Activated T-cell treated with anti-CD3 and anti-CD28 coated beads, Interleukin-2, amount 50 U/mL, for 72 hours (primary cell): ENCODE measurements at regions not wholly inside any gene's neighbourhood (a gene's known extent, or its start where the extent isn't known, plus 50 kb on each side); places are given as distances from the start of the nearest gene placed in this dataset.

Source experiments
- ATAC-seq, 2 donors: fragments of 150-1000 bp; cut with Tn5 transposase; replicated peaks in 1 of 2; 2 replicates each; pipeline ENCODE4 v1.10.0; 2021; ENCODE audit warnings: moderate library complexity in 2 of 2, mild to moderate bottlenecking in 1 of 2
- DNase-seq, 2 donors: peaks; one replicate each; pipeline ENCODE4 v3.0.0; 2021 to 2022; ENCODE audit warnings: mixed read lengths in 1 of 2
- H3K27ac Mint-ChIP-seq: one replicate; pipeline ENCODE4 v1.8.0; 2022; ENCODE audit warnings: mild to moderate bottlenecking, moderate library complexity, mixed read lengths
- H3K27me3 Mint-ChIP-seq: one replicate; pipeline ENCODE4 v1.8.0; 2022; ENCODE audit warnings: low read depth, mixed read lengths
- H3K36me3 Mint-ChIP-seq, 2 donors: one replicate each; pipeline ENCODE4 v1.8.0; 2022; ENCODE audit warnings: mixed read lengths in 2 of 2, mild to moderate bottlenecking in 1 of 2; ENCODE audit not compliant: insufficient read depth in 2 of 2
- H3K4me1 Mint-ChIP-seq: one replicate; pipeline ENCODE4 v1.8.0; 2022; ENCODE audit warnings: low read depth, mixed read lengths
- H3K4me3 Mint-ChIP-seq, 2 donors: one replicate each; pipeline ENCODE4 v1.8.0; 2022; ENCODE audit warnings: mild to moderate bottlenecking in 2 of 2, mixed read lengths in 2 of 2, moderate library complexity in 2 of 2
- H3K9me3 Mint-ChIP-seq, 2 donors: one replicate each; pipeline ENCODE4 v1.8.0; 2022; ENCODE audit warnings: mixed read lengths in 2 of 2

GRCh38 chr14:85752175-85752574 lies 222.2 kb downstream of the FLRT2 start:
- H3K27me3 Mint-ChIP-seq, result no peaks in the 10 kb centered on the region

GRCh38 chr14:85744573-85744972 lies 214.6 kb downstream of the FLRT2 start:
- DNase-seq, result no peak
- Mint-ChIP-seq H3K4me3 (no peak overlapping the region), H3K9me3 (peaks cover 2 to 6% of the 10 kb centered on the region in 2 donors), H3K4me1 (no peaks in the 10 kb centered on the region), H3K27me3 (peaks cover 5% of the 10 kb centered on the region), H3K36me3 (peaks cover 0 to 2% of the 10 kb centered on the region in 2 donors), H3K27ac (no peak overlapping the region)
- no peak for ATAC-seq

More at GRCh38 chr14:85752175-85752574, 222.2 kb downstream of the FLRT2 start:
- H3K36me3 Mint-ChIP-seq, result no peaks in the 10 kb centered on the region
- H3K27ac Mint-ChIP-seq, result no peak overlapping the region
- H3K4me1 Mint-ChIP-seq, result no peaks in the 10 kb centered on the region
- no peak for DNase-seq
- no peak overlapping the region for H3K4me3 Mint-ChIP-seq
- peaks cover 0 to 2% of the 10 kb centered on the region in 2 donors for H3K9me3 Mint-ChIP-seq
- no peak for ATAC-seq

- H3K27ac Mint-ChIP-seq, result no peak overlapping the region
- no peaks in the 10 kb centered on the region for H3K36me3 Mint-ChIP-seq
- peaks cover 1 to 3% of the 10 kb centered on the region in 2 donors for H3K9me3 Mint-ChIP-seq
- no peak overlapping the region for H3K4me3 Mint-ChIP-seq
- H3K4me1 Mint-ChIP-seq, result no peaks in the 10 kb centered on the region
- no peaks in the 10 kb centered on the region for H3K27me3 Mint-ChIP-seq
- ATAC-seq (no peak), DNase-seq (no peak)
Observed at GRCh38 chr14:85732031-85732430, 202.1 kb downstream of the FLRT2 start.

- H3K27me3 Mint-ChIP-seq, result no peaks in the 10 kb centered on the region
- H3K36me3 Mint-ChIP-seq, result no peaks in the 10 kb centered on the region
- H3K9me3 Mint-ChIP-seq, result peaks cover 1 to 3% of the 10 kb centered on the region in 2 donors
- ATAC-seq, result no peak
- no peak overlapping the region for H3K27ac Mint-ChIP-seq
- DNase-seq, result no peak
- H3K4me1 Mint-ChIP-seq, result no peaks in the 10 kb centered on the region
- H3K4me3 Mint-ChIP-seq, result no peak overlapping the region
Observed at GRCh38 chr14:85731186-85731585, 201.2 kb downstream of the FLRT2 start.

- Mint-ChIP-seq H3K4me3 (no peak overlapping the region), H3K27me3 (no peaks in the 10 kb centered on the region), H3K36me3 (no peaks in the 10 kb centered on the region), H3K9me3 (peaks cover 1 to 3% of the 10 kb centered on the region in 2 donors), H3K4me1 (no peaks in the 10 kb centered on the region), H3K27ac (no peak overlapping the region)
- ATAC-seq (no peak), DNase-seq (no peak)
Observed at GRCh38 chr14:85728476-85729065, 198.6 kb downstream of the FLRT2 start.

GRCh38 chr14:85714069-85714468 lies 184.1 kb downstream of the FLRT2 start:
- Mint-ChIP-seq H3K27ac (no peak overlapping the region), H3K27me3 (no peaks in the 10 kb centered on the region), H3K4me1 (no peaks in the 10 kb centered on the region), H3K9me3 (peaks cover 0 to 2% of the 10 kb centered on the region in 2 donors), H3K4me3 (no peak overlapping the region), H3K36me3 (no peaks in the 10 kb centered on the region)
- ATAC-seq, result no peak
- DNase-seq, result no peak

- Mint-ChIP-seq H3K27me3 (no peaks in the 10 kb centered on the region), H3K4me3 (no peak overlapping the region), H3K27ac (no peak overlapping the region), H3K9me3 (no peaks in the 10 kb centered on the region), H3K4me1 (no peaks in the 10 kb centered on the region), H3K36me3 (no peaks in the 10 kb centered on the region)
- DNase-seq (no peak), ATAC-seq (no peak)
Observed at GRCh38 chr14:85711620-85712019, 181.7 kb downstream of the FLRT2 start.
